Neural progenitor cell (in vitro differentiated cells): ENCODE measurements at regions not wholly inside any gene's neighbourhood (a gene's known extent, or its start where the extent isn't known, plus 50 kb on each side); places are given as distances from the start of the nearest gene placed in this dataset.
"Not testable (repeated sequence)": the region's sequence is repeated elsewhere in the genome, so short reads cannot be mapped to it uniquely, and the experiment has no call there.

Experiments
- DNase-seq: peaks from one replicate; pipeline ENCODE4 v3.0.0-alpha.2; 2016; ENCODE audit warnings: low spot score
- H2AFZ ChIP-seq: fragments of 200-600 bp; sonication (generic); replicated peaks from 2 replicates; pipeline ENCODE4 v1.6.1; 2016; ENCODE audit warnings: antibody characterized with exemption
- H3F3A ChIP-seq: fragments of 200-600 bp; sonication (generic); 2 replicates; pipeline ENCODE4 v1.6.1; 2016; ENCODE audit warnings: antibody characterized with exemption, low read depth
- H3K27ac ChIP-seq: fragments of 200-600 bp; sonication (generic); 2 replicates; pipeline ENCODE4 v1.5.1; 2016; ENCODE audit warnings: mild to moderate bottlenecking
- H3K27me3 ChIP-seq: fragments of 200-600 bp; sonication (generic); 2 replicates; pipeline ENCODE4 v1.6.1; 2016; ENCODE audit warnings: mild to moderate bottlenecking, moderate library complexity
- H3K36me3 ChIP-seq: fragments of 200-600 bp; sonication (generic); 2 replicates; pipeline ENCODE4 v1.5.1; 2016
- H3K4me1 ChIP-seq: fragments of 200-600 bp; sonication (generic); 2 replicates; pipeline ENCODE4 v1.6.1; 2016; ENCODE audit warnings: mixed run types
- H3K4me2 ChIP-seq: fragments of 200-600 bp; sonication (generic); 2 replicates; pipeline ENCODE4 v1.6.1; 2016
- H3K4me3 ChIP-seq: fragments of 200-600 bp; sonication (generic); 2 replicates; pipeline ENCODE4 v1.5.1; 2016
- H3K79me2 ChIP-seq: fragments of 200-600 bp; sonication (generic); 2 replicates; pipeline ENCODE4 v1.6.1; 2016; ENCODE audit warnings: low read depth
- H3K9ac ChIP-seq: fragments of 200-600 bp; sonication (generic); 2 replicates; pipeline ENCODE4 v1.6.1; 2016
- H3K9me3 ChIP-seq: fragments of 200-600 bp; sonication (generic); 2 replicates; pipeline ENCODE4 v1.5.1; 2016; ENCODE audit warnings: low read depth
- H4K20me1 ChIP-seq: fragments of 200-600 bp; sonication (generic); 2 replicates; pipeline ENCODE4 v1.6.1; 2016; ENCODE audit warnings: low read depth
- H3K27ac Mint-ChIP-seq: 3 replicates; pipeline ENCODE4 v1.8.0; 2021; ENCODE audit warnings: mixed read lengths
- H3K27me3 Mint-ChIP-seq: 2 replicates; pipeline ENCODE4 v1.8.0; 2022; ENCODE audit warnings: low read depth, mild to moderate bottlenecking, inconsistent platforms, moderate library complexity, mixed read lengths; ENCODE audit not compliant: insufficient read depth
- H3K36me3 Mint-ChIP-seq: 3 replicates; pipeline ENCODE4 v1.8.0; 2021; ENCODE audit warnings: mixed read lengths
- H3K4me1 Mint-ChIP-seq: 3 replicates; pipeline ENCODE4 v1.8.0; 2021; ENCODE audit warnings: mixed read lengths
- H3K4me3 Mint-ChIP-seq: 3 replicates; pipeline ENCODE4 v1.8.0; 2021; ENCODE audit warnings: mild to moderate bottlenecking, moderate library complexity, mixed read lengths
- H3K9me3 Mint-ChIP-seq: 3 replicates; pipeline ENCODE4 v1.8.0; 2020; ENCODE audit warnings: mixed read lengths
- EZH2 ChIP-seq: fragments of 200-600 bp; sonication (generic); IDR thresholded peaks from 2 replicates; pipeline ENCODE4 v1.6.1; 2017; ENCODE audit warnings: antibody characterized with exemption, mild to moderate bottlenecking, moderate library complexity
- EZH2phosphoT487 ChIP-seq: fragments of 200-600 bp; sonication (generic); IDR thresholded peaks from 2 replicates; pipeline ENCODE4 v1.6.1; 2017; ENCODE audit warnings: antibody characterized with exemption
- TF ChIP-seq, protein P1 (sequence below): fragments of 200-600 bp; sonication (generic); IDR thresholded peaks from 2 replicates; pipeline ENCODE4 v1.5.1; 2017; ENCODE audit warnings: antibody characterized with exemption, mild to moderate bottlenecking

DNA sequence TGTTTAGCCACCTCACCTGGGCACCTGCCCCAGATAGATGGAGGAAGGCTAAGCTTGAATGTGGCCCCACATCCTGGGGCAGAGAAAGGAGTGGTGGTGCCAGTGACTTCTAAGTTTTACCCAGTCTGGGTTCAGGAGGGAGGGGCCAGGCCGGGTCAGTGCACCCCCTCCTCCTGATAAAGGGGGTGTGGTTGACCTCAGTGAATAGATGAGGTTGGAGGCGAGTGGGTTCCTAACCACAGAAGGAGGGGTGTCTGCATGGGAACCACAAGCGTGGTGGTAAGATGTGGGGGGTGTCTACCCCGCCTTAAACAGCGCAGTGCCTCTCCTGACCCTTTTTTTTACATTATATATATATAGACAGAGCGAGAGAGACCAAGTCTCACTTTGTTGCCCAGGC, 105.3 kb upstream of the KCTD7 start:
- TF ChIP-seq EZH2phosphoT487 (no peak), EZH2 (no peak)
- TF ChIP-seq, protein P1, sequence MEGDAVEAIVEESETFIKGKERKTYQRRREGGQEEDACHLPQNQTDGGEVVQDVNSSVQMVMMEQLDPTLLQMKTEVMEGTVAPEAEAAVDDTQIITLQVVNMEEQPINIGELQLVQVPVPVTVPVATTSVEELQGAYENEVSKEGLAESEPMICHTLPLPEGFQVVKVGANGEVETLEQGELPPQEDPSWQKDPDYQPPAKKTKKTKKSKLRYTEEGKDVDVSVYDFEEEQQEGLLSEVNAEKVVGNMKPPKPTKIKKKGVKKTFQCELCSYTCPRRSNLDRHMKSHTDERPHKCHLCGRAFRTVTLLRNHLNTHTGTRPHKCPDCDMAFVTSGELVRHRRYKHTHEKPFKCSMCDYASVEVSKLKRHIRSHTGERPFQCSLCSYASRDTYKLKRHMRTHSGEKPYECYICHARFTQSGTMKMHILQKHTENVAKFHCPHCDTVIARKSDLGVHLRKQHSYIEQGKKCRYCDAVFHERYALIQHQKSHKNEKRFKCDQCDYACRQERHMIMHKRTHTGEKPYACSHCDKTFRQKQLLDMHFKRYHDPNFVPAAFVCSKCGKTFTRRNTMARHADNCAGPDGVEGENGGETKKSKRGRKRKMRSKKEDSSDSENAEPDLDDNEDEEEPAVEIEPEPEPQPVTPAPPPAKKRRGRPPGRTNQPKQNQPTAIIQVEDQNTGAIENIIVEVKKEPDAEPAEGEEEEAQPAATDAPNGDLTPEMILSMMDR, result no peak
- no peak overlapping the region for H3K4me3 Mint-ChIP-seq
- no peak overlapping the region for H2AFZ ChIP-seq

DNA sequence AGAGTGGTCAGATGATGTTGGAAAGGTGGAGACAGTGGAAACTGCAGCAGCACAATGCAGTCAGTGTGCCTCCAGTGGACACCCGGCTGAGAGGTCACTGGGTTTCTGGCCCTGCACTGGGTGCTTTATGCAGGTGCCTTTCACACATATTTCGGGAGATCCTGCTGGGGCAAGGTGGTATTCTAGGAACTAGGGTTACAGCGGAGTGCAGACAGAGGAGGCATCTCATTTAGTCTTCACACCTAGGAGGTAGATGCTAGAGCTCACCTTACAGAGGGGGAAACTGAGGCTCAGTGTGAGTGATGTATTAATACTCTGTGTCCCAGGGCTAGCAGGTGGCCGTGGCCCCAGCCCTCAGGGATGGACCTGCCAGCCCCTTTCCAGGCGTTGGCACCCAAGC, 103.9 kb upstream of the KCTD7 start:
- Histone ChIP-seq H3K4me3 (no peak overlapping the region), H3K79me2 (no peaks in the 10 kb centered on the region), H3K27me3 (no peaks in the 10 kb centered on the region), H3K4me1 (no peaks in the 10 kb centered on the region), H3K9me3 (no peaks in the 10 kb centered on the region), H3K36me3 (no peaks in the 10 kb centered on the region), H3K9ac (no peak overlapping the region), H4K20me1 (no peaks in the 10 kb centered on the region), H3F3A (no peaks in the 10 kb centered on the region), H2AFZ (no peak overlapping the region), H3K4me2 (no peak overlapping the region), H3K27ac (no peak overlapping the region)
- Mint-ChIP-seq H3K27ac (no peak overlapping the region), H3K27me3 (peaks cover 4% of the 10 kb centered on the region), H3K4me1 (peaks cover 5% of the 10 kb centered on the region), H3K9me3 (no peaks in the 10 kb centered on the region), H3K4me3 (no peak overlapping the region), H3K36me3 (no peaks in the 10 kb centered on the region)
- DNase-seq, result no peak
- no peak for TF ChIP-seq EZH2
- TF ChIP-seq, protein P1, result no peak
- no peak for TF ChIP-seq EZH2phosphoT487

More for the DNA sequence above, 105.3 kb upstream of the KCTD7 start:
- H3K9me3 Mint-ChIP-seq, result no peaks in the 10 kb centered on the region
- DNase-seq, result no peak
- Histone ChIP-seq H3K79me2 (no peaks in the 10 kb centered on the region), H3K4me3 (no peak overlapping the region), H3K4me2 (no peak overlapping the region), H3K27me3 (no peaks in the 10 kb centered on the region), H3K4me1 (no peaks in the 10 kb centered on the region), H3K9me3 (no peaks in the 10 kb centered on the region), H4K20me1 (no peaks in the 10 kb centered on the region), H3K9ac (no peak overlapping the region), H3K27ac (no peak overlapping the region), H3F3A (no peaks in the 10 kb centered on the region), H3K36me3 (no peaks in the 10 kb centered on the region)
- peaks cover 2% of the 10 kb centered on the region for H3K27me3 Mint-ChIP-seq
- H3K27ac Mint-ChIP-seq, result no peak overlapping the region
- no peaks in the 10 kb centered on the region for H3K36me3 Mint-ChIP-seq
- H3K4me1 Mint-ChIP-seq, result no peaks in the 10 kb centered on the region

DNA sequence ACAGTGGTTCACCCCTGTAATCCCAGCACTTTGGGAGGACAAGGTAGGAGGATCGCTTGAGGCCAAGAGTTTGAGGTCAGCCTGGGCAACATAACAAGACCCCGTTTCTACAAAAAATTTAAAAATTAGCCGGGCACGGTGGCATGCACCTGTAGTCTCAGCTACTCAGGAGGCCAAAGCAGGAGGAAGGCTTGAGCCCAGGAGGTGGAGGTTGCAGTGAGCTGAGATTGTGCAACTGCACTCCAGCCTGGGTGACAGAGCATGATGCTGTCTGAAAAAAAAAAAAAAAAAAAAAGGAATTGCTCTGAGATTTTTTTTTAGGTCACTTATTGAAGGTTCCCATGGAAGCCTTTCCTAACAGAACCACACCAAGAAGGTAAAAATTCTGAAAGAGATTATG, 101.9 kb upstream of the KCTD7 start:
- not testable (repeated sequence) for H3K27me3 Mint-ChIP-seq, H3K4me3 Mint-ChIP-seq

DNA sequence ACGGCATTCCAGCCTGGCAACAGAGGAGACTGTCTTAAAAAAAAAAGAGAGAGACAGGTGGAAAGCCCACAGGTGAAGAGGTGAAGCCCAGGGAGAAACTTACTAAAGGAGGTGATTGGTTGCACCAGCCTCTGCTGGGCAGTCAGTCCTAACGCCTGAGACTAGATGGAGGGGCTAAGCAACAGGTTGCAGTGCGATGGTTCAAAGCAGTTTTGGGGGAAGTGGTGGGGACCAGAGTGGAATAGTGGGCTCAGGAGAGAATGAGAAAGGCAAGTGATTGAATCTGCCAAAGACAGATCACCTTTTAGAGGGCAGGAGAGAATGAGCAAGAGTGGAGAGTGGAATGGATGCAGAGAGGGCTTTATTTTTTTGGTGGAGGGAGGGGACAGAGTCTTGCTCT, 100.0 kb upstream of the KCTD7 start:
- Histone ChIP-seq H3K36me3 (no peaks in the 10 kb centered on the region), H3K27me3 (no peaks in the 10 kb centered on the region), H4K20me1 (no peaks in the 10 kb centered on the region), H3K9me3 (no peaks in the 10 kb centered on the region), H3K4me1 (no peaks in the 10 kb centered on the region), H3F3A (no peaks in the 10 kb centered on the region), H2AFZ (no peak overlapping the region), H3K9ac (no peak overlapping the region), H3K4me3 (no peak overlapping the region), H3K27ac (no peak overlapping the region), H3K4me2 (no peak overlapping the region), H3K79me2 (no peaks in the 10 kb centered on the region)
- Mint-ChIP-seq H3K27me3 (peaks cover 8% of the 10 kb centered on the region), H3K27ac (no peak overlapping the region), H3K4me3 (no peak overlapping the region), H3K36me3 (peaks cover 5% of the 10 kb centered on the region), H3K4me1 (peaks cover 19% of the 10 kb centered on the region), H3K9me3 (no peaks in the 10 kb centered on the region)
- no peak for DNase-seq
- TF ChIP-seq EZH2phosphoT487 (no peak), EZH2 (no peak)
- TF ChIP-seq, protein P1, result no peak

More for the DNA sequence above, 101.9 kb upstream of the KCTD7 start:
- not testable (repeated sequence) for H3F3A ChIP-seq, H2AFZ ChIP-seq, H3K9ac ChIP-seq, H4K20me1 ChIP-seq, H3K9me3 Mint-ChIP-seq, H3K36me3 Mint-ChIP-seq, H3K4me1 ChIP-seq, H3K79me2 ChIP-seq, H3K36me3 ChIP-seq, H3K27me3 ChIP-seq, H3K4me2 ChIP-seq, H3K4me3 ChIP-seq, H3K27ac Mint-ChIP-seq, H3K9me3 ChIP-seq, H3K27ac ChIP-seq, DNase-seq
- H3K4me1 Mint-ChIP-seq, result peaks cover 14% of the 10 kb centered on the region
